Ovary (tissue), 7 donors: ENCODE measurements at regions not wholly inside any gene's neighbourhood (a gene's known extent, or its start where the extent isn't known, plus 50 kb on each side); places are given as distances from the start of the nearest gene placed in this dataset.

Source experiments
- DNase-seq, 5 donors: peaks; one replicate each; pipeline ENCODE4 v3.0.0-alpha.2; 2019 to 2020
- H3K27ac ChIP-seq, 2 donors: fragments of 200-600 bp; one replicate each; pipeline versions ENCODE4 v1.5.1 to v1.8.0; 2019 to 2022
- H3K27me3 ChIP-seq: fragments of 200-600 bp; one replicate; pipeline ENCODE4 v1.8.0; 2022
- H3K36me3 ChIP-seq: fragments of 200-600 bp; sonication (generic); one replicate; pipeline ENCODE4 v1.5.1; 2019
- H3K4me1 ChIP-seq: one replicate; pipeline ENCODE4 v1.8.1; 2013; ENCODE audit warnings: mild to moderate bottlenecking, moderate library complexity; ENCODE audit not compliant: insufficient read depth
- H3K4me3 ChIP-seq: fragments of 200-600 bp; sonication (generic); one replicate; pipeline ENCODE4 v1.5.1; 2017
- H3K9me3 ChIP-seq, 2 donors: fragments of 200-600 bp in 1 of 2; sonication (generic) in 1 of 2; one replicate each; pipeline versions ENCODE4 v1.5.1 to v1.8.1; 2013 to 2019; ENCODE audit warnings: mild to moderate bottlenecking in 1 of 2, moderate library complexity in 1 of 2
- EP300 ChIP-seq: sonication (generic); formaldehyde crosslinking; IDR thresholded peaks from one replicate; pipeline ENCODE4 v1.6.1; 2017; ENCODE audit warnings: antibody characterized with exemption
- POLR2A ChIP-seq: fragments of 450-650 bp; IDR thresholded peaks from one replicate; pipeline ENCODE4 v1.6.1; 2017; ENCODE audit warnings: antibody characterized with exemption, mild to moderate bottlenecking, moderate library complexity
- WGBS, 3 donors: extraction: QIAGEN DNeasy Blood & Tissue Kit in 1 of 3; methylation state at CpG; one replicate each; pipeline versions ENCODE4 v1.1.5 to v1.1.7; 2013 to 2017; 5-methylcytosine and 5-hydroxymethylcytosine counted together
- intact Hi-C, 4 donors: fragments of 100-400 bp; cut with DNase I; formaldehyde crosslinking; loops; one replicate each; pipeline versions ENCODE4 v1.11.0 to v1.15.1; 2022 to 2023
- TF ChIP-seq, protein P1 (sequence below), 3 donors: fragments of 450-650 bp in 2 of 3; fragments of 200-600 bp in 1 of 3; IDR thresholded peaks; one replicate each; pipeline versions ENCODE4 v1.5.1 to v1.8.0; 2016 to 2022; ENCODE audit warnings: antibody characterized with exemption in 3 of 3, mild to moderate bottlenecking in 1 of 3
- donor health status: DM: no; HTN: no; CAD: no; lungs with moderate emphysema.
- donor health status: DM: no; HTN: no; CAD: no.
- donor health status: Bipolar disorder and iron deficiency.
- donor health status: DM: no; HTN: no; CAD: no.
- donor health status: DM: yes; HTN: yes; CAD: no.

DNA sequence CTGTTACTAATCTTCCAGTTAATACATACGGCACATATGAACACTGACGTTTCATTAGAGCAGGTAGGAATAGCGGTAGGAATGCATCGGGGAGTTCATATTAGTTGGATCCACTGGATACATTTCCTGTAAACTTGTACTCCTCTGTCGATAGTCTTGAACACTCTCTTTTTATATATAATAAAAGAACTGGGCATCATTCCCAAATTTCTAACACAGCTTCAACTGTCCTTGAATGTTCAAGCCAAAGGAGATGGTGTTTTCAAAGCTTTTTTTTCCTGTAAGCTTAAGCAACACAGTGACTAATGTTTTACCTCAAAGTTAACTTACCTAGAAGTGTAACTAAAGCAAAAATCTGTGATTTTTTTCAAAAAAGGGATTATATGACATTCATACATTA is 195.3 kb downstream of the UTRN start:
- peak overlapping the region in 1 of 2 donors; percentile 61 for H3K27ac ChIP-seq
- no peaks in the 10 kb centered on the region for H3K36me3 ChIP-seq
- TF ChIP-seq EP300 = no peak
- no peak for TF ChIP-seq POLR2A
- TF ChIP-seq, protein P1, sequence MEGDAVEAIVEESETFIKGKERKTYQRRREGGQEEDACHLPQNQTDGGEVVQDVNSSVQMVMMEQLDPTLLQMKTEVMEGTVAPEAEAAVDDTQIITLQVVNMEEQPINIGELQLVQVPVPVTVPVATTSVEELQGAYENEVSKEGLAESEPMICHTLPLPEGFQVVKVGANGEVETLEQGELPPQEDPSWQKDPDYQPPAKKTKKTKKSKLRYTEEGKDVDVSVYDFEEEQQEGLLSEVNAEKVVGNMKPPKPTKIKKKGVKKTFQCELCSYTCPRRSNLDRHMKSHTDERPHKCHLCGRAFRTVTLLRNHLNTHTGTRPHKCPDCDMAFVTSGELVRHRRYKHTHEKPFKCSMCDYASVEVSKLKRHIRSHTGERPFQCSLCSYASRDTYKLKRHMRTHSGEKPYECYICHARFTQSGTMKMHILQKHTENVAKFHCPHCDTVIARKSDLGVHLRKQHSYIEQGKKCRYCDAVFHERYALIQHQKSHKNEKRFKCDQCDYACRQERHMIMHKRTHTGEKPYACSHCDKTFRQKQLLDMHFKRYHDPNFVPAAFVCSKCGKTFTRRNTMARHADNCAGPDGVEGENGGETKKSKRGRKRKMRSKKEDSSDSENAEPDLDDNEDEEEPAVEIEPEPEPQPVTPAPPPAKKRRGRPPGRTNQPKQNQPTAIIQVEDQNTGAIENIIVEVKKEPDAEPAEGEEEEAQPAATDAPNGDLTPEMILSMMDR (IDR thresholded peaks at IDR 0.05) = no peak
- 5 to 18% (median 8%) methylated on average over 5 of the region's 5 CpGs for WGBS, 3 donors
- no peak for DNase-seq
- no peaks in the 10 kb centered on the region for H3K27me3 ChIP-seq
- no peak overlapping the region for H3K4me3 ChIP-seq
- intact Hi-C loops = loop anchor here (5.0 to 10.0 kb wide), 4 partner anchors 196 to 376 kb away; partner anchors contain the start of gene UTRN (in 1 of the 4)
- peaks cover 7% of the 10 kb centered on the region for H3K4me1 ChIP-seq
- H3K9me3 ChIP-seq = no peaks in the 10 kb centered on the region

DNA sequence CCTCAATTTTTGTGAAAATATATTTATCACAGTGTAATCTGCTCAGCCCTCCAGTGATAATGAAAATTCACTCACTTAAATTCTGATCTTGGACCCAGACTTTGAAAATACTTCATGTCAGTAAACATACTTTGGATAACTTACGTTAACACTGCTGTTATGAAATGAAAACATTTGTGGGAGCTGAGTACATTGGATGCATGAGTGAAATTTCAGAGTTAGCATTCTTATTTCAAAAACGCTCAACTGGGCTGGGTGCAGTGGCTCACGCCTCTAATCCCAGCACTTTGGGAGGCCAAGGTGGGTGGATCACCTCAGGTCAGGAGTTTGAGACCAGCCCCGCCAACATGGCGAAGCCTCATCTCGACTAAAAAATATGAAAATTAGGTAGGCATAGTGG is 196.4 kb downstream of the UTRN start:
- no peaks in the 10 kb centered on the region for H3K27me3 ChIP-seq
- H3K27ac ChIP-seq = peak overlapping the region in 1 of 2 donors; percentile 61
- H3K36me3 ChIP-seq = no peaks in the 10 kb centered on the region
- WGBS, 3 donors = 39 to 49% (median 43%) methylated on average over 6 of the region's 6 CpGs
- DNase-seq = no peak
- peaks cover 7% of the 10 kb centered on the region for H3K4me1 ChIP-seq
- intact Hi-C loops = loop anchor here (5.0 to 10.0 kb wide), 4 partner anchors 197 to 377 kb away; partner anchors contain the start of gene UTRN (in 1 of the 4)
- TF ChIP-seq EP300 = no peak
- no peak for TF ChIP-seq POLR2A
- TF ChIP-seq, protein P1 (IDR thresholded peaks at IDR 0.05) = no peak
- no peaks in the 10 kb centered on the region for H3K9me3 ChIP-seq
- no peak overlapping the region for H3K4me3 ChIP-seq

DNA sequence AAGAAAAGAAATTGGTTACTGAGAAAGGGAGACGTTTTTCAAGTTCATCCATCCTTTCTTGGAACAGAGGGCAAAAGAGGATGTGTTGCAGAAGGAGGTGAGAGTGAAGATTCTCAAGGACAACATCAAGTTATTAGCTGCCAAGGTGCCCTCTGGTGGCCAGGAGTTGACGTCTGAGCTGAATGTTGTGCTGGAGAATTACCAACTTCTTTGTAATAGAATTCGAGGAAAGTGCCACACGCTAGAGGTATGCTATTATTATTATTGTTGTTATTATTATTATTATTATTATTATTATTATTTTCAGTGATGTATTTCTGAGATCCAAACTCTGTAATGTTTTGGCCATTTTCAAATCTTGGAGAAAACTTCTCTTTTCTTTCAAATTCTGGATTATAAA is 197.0 kb downstream of the UTRN start:
- DNase-seq = peak; percentile 75 to 86 (median 82)
- 1 to 4% (median 4%) methylated on average over 4 of the region's 4 CpGs for WGBS, 3 donors
- Histone ChIP-seq H3K9me3 (no peaks in the 10 kb centered on the region), H3K4me1 (peaks cover 7% of the 10 kb centered on the region), H3K4me3 (no peak overlapping the region), H3K27ac (no peak overlapping the region), H3K27me3 (no peaks in the 10 kb centered on the region), H3K36me3 (no peaks in the 10 kb centered on the region)
- intact Hi-C loops = loop anchor here (5.0 to 10.0 kb wide), 4 partner anchors 197 to 377 kb away; partner anchors contain the start of gene UTRN (in 1 of the 4)
- TF ChIP-seq, protein P1 (IDR thresholded peaks at IDR 0.05) = peak in 2 of 3 donors; percentile 21 to 43
- TF ChIP-seq POLR2A (no peak), EP300 (no peak)

DNA sequence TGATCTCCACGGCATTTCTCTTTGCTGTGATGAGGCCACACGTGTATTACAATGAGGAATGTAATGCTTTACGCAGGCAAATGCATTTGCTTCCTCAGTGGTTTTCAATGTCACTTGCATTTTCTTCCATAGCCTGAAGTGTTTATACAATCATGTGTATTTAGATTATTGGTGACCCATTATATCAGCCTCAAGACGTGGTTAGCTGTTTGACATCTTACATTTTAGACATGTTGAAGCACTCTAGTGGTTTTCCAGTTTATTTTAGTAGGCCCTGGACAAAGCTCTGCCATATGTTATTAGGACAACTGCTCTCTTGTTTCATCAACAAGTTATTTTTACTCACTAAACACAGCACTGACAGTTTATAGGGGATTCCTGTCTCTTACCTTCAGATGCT is 200.4 kb downstream of the UTRN start:
- H3K9me3 ChIP-seq = no peaks in the 10 kb centered on the region
- no peak overlapping the region for H3K4me3 ChIP-seq
- intact Hi-C loops = loop anchor here in 2 of 4 donors (10.0 kb wide), 2 partner anchors 201 to 381 kb away; partner anchors contain the start of gene UTRN (in 1 of the 2)
- DNase-seq = no peak
- no peak overlapping the region for H3K27ac ChIP-seq
- no peaks in the 10 kb centered on the region for H3K27me3 ChIP-seq
- 90 to 95% (median 94%) methylated on average over 4 of the region's 4 CpGs for WGBS, 3 donors
- no peaks in the 10 kb centered on the region for H3K36me3 ChIP-seq
- H3K4me1 ChIP-seq = peaks cover 3% of the 10 kb centered on the region
- TF ChIP-seq EP300 (no peak), POLR2A (no peak)
- TF ChIP-seq, protein P1 (IDR thresholded peaks at IDR 0.05) = no peak
